ENCODE measurements at regions not wholly inside any gene's neighbourhood (a gene's known extent, or its start where the extent isn't known, plus 50 kb on each side); places are given as distances from the start of the nearest gene placed in this dataset.

GRCh38 chr4:134665429-134665828 is 463.8 kb upstream of the PABPC4L start:
- TF ChIP-seq CTCF (IDR thresholded peaks at IDR 0.05 in 4 of 5, conservative IDR thresholded peaks at IDR 0.05 in 1 of 5) (no peak), POLR2A (IDR thresholded peaks at IDR 0.05) (no peak)

Measured in gastrocnemius medialis (tissue), 4 donors.